Cardiac fibroblast (primary cell): ENCODE measurements at regions not wholly inside any gene's neighbourhood (a gene's known extent, or its start where the extent isn't known, plus 50 kb on each side); places are given as distances from the start of the nearest gene placed in this dataset.

Source experiments
- DNase-seq, 2 donors: peaks; one replicate each; pipeline versions ENCODE4 v3.0.0 to v3.0.0-alpha.2; 2010; ENCODE audit warnings: low read depth in 2 of 2
- H3K4me3 ChIP-seq, 2 donors: replicated peaks in 1 of 2; 1 replicate in 1 of 2; 2 replicates in 1 of 2; pipeline ENCODE4 v1.5.1; 2011; ENCODE audit warnings: low read depth in 2 of 2, low read length in 2 of 2, mild to moderate bottlenecking in 2 of 2, moderate library complexity in 1 of 2
- TF ChIP-seq, protein P1 (sequence below): IDR thresholded peaks from one replicate; pipeline ENCODE4 v1.5.1; 2011; ENCODE audit warnings: low read depth, mild to moderate bottlenecking, low read length, inconsistent platforms

DNA sequence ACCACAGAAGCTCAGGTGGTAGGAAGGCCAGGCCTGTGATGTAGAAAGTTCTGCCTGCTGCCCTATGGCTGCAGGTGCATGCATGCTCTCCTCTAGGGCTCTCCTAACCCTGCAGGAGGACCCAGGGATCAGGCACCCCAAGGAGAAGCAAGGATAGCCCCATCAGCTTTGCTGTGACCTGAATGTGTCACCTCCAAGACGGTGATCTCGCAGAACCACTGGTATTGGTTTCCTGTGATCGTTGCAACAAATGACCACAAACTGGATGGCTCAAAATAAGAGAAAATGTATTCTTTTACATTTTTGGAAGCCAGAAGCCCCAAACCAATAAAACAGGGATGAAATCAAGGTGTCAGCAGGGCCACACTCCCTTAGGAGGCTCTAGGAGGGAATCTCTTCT lies 327.3 kb downstream of the BCL11A start:
- TF ChIP-seq, protein P1, sequence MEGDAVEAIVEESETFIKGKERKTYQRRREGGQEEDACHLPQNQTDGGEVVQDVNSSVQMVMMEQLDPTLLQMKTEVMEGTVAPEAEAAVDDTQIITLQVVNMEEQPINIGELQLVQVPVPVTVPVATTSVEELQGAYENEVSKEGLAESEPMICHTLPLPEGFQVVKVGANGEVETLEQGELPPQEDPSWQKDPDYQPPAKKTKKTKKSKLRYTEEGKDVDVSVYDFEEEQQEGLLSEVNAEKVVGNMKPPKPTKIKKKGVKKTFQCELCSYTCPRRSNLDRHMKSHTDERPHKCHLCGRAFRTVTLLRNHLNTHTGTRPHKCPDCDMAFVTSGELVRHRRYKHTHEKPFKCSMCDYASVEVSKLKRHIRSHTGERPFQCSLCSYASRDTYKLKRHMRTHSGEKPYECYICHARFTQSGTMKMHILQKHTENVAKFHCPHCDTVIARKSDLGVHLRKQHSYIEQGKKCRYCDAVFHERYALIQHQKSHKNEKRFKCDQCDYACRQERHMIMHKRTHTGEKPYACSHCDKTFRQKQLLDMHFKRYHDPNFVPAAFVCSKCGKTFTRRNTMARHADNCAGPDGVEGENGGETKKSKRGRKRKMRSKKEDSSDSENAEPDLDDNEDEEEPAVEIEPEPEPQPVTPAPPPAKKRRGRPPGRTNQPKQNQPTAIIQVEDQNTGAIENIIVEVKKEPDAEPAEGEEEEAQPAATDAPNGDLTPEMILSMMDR = no peak

GRCh38 chr2:60223859-60224258 lies 329.6 kb downstream of the BCL11A start:
- TF ChIP-seq, protein P1 = no peak
- H3K4me3 ChIP-seq = no peak overlapping the region
- no peak for DNase-seq

More for the DNA sequence above, 327.3 kb downstream of the BCL11A start:
- H3K4me3 ChIP-seq = no peak overlapping the region
- DNase-seq = no peak

GRCh38 chr2:60221098-60221497 lies 332.4 kb downstream of the BCL11A start:
- no peak for DNase-seq
- no peak overlapping the region for H3K4me3 ChIP-seq
- TF ChIP-seq, protein P1 = no peak

DNA sequence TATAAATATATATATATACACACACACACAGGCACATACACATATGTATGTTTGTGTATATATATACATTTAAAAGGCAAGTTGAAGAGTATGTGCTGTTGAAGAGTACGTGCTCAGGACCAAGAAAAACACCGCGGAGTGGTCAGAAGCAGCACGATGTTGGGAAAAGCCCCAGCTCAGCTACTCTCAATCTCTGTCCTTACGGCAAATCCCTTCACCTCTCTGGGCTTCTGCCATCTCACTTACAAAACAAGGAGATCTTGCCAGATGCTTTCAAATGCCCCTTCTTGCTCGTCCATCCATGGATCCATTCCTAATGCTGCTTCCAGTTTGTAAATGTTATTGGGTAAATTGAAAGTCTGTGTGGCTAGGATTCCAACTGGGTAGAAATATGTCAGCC lies 333.9 kb downstream of the BCL11A start:
- no peak for DNase-seq
- H3K4me3 ChIP-seq = no peak overlapping the region
- TF ChIP-seq, protein P1 = no peak

- DNase-seq = no peak
- TF ChIP-seq, protein P1 = no peak
- no peak overlapping the region for H3K4me3 ChIP-seq
Measured at GRCh38 chr2:60216452-60216995, 336.9 kb downstream of the BCL11A start.

- no peak for DNase-seq
Measured at GRCh38 chr2:60215386-60215901, 338.0 kb downstream of the BCL11A start.

More at GRCh38 chr2:60215386-60215901, 338.0 kb downstream of the BCL11A start:
- no peak overlapping the region for H3K4me3 ChIP-seq
- TF ChIP-seq, protein P1 = no peak
